ENCODE measurements at regions not wholly inside any gene's neighbourhood (a gene's known extent, or its start where the extent isn't known, plus 50 kb on each side); places are given as distances from the start of the nearest gene placed in this dataset.

DNA sequence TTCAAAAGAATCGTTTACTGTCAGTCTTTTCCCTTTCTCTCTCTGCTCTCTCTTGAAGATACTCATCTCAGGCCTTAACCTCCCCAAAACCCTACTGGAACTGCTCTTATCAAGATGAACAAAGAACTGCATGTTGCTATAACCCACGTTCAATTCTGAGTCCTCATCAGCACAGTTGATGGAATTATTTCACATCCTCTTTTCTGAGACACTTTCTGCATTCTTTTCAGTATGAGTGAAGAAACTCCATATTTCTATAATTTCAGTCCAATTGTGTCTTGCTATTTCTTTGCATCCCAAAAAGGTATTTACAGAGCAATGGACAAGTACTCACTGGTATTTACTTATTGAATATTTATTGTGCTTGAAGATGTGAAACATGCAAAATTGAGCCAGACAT is 160.1 kb upstream of the CPNE8 start:
- H3K9ac ChIP-seq (ENCODE audit: low read depth in 1 of 2, low read length in 2 of 2): no peak overlapping the region
- no peaks in the 10 kb centered on the region for H3K27me3 ChIP-seq (ENCODE audit: control insufficient read depth in 4 of 4, insufficient read depth in 4 of 4, low read length in 3 of 4)
- no peak overlapping the region for H3K27ac ChIP-seq (ENCODE audit: low read depth in 1 of 2, low read length in 2 of 2)
- WGBS: 60% methylated on average over 2 of the region's 2 CpGs
- no peak for TF ChIP-seq YY1 (IDR thresholded peaks at IDR 0.05)
- TF ChIP-seq, protein P1, sequence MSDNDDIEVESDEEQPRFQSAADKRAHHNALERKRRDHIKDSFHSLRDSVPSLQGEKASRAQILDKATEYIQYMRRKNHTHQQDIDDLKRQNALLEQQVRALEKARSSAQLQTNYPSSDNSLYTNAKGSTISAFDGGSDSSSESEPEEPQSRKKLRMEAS (IDR thresholded peaks at IDR 0.05): no peak
- TF ChIP-seq JUND (IDR thresholded peaks at IDR 0.05): no peak
- no peak for TF ChIP-seq TAF1 (conservative IDR thresholded peaks at IDR 0.05)
- no peak for TF ChIP-seq FOXA2 (IDR thresholded peaks at IDR 0.05)
- TF ChIP-seq, protein P2, sequence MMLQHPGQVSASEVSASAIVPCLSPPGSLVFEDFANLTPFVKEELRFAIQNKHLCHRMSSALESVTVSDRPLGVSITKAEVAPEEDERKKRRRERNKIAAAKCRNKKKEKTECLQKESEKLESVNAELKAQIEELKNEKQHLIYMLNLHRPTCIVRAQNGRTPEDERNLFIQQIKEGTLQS (IDR thresholded peaks at IDR 0.05): no peak
- TF ChIP-seq, protein P3, sequence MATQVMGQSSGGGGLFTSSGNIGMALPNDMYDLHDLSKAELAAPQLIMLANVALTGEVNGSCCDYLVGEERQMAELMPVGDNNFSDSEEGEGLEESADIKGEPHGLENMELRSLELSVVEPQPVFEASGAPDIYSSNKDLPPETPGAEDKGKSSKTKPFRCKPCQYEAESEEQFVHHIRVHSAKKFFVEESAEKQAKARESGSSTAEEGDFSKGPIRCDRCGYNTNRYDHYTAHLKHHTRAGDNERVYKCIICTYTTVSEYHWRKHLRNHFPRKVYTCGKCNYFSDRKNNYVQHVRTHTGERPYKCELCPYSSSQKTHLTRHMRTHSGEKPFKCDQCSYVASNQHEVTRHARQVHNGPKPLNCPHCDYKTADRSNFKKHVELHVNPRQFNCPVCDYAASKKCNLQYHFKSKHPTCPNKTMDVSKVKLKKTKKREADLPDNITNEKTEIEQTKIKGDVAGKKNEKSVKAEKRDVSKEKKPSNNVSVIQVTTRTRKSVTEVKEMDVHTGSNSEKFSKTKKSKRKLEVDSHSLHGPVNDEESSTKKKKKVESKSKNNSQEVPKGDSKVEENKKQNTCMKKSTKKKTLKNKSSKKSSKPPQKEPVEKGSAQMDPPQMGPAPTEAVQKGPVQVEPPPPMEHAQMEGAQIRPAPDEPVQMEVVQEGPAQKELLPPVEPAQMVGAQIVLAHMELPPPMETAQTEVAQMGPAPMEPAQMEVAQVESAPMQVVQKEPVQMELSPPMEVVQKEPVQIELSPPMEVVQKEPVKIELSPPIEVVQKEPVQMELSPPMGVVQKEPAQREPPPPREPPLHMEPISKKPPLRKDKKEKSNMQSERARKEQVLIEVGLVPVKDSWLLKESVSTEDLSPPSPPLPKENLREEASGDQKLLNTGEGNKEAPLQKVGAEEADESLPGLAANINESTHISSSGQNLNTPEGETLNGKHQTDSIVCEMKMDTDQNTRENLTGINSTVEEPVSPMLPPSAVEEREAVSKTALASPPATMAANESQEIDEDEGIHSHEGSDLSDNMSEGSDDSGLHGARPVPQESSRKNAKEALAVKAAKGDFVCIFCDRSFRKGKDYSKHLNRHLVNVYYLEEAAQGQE (IDR thresholded peaks at IDR 0.05): no peak
- no peak for TF ChIP-seq RXRA (IDR thresholded peaks at IDR 0.05)
- TF ChIP-seq FOXA1 (IDR thresholded peaks at IDR 0.05): no peak
- TF ChIP-seq EGR1 (IDR thresholded peaks at IDR 0.05; ENCODE audit: low read depth in 2 of 2): no peak
- TF ChIP-seq RAD21 (IDR thresholded peaks at IDR 0.05): no peak
- H3K9me3 ChIP-seq (ENCODE audit: control insufficient read depth in 4 of 4, low read length in 3 of 4): no peaks in the 10 kb centered on the region
- no peaks in the 10 kb centered on the region for H3K4me1 ChIP-seq (ENCODE audit: control insufficient read depth in 4 of 4, insufficient read depth in 4 of 4, low read length in 3 of 4)
- DNase-seq (ENCODE audit: low spot score): no peak
- H3K4me3 ChIP-seq (ENCODE audit: low read depth in 1 of 3, low read length in 3 of 3): no peak overlapping the region
- H3K36me3 ChIP-seq (ENCODE audit: control insufficient read depth in 4 of 4, insufficient read depth in 3 of 4, low read depth in 1 of 4, low read length in 3 of 4): no peaks in the 10 kb centered on the region

DNA sequence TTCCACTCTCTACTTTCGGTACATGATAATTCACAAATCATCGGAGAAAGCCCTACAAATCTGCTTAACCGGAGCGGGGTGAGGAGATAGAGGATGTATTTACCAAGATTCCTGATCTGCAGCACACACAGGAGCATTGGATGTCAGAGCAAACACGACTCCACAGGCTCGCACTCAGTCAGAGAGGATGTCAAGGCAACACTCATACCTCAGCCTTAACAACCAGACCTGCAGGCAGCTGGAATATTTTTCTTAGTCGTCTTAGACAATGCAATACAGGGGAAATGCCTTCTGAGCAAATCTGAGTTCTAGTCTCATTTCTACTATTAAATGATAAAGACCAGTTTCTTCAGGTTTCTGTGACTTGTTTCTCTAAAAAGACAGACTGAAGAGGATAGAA is 159.3 kb upstream of the CPNE8 start:
- WGBS: 34% methylated on average over 7 of the region's 7 CpGs

More for the DNA sequence above, 159.3 kb upstream of the CPNE8 start:
- no peak overlapping the region for H3K4me3 ChIP-seq (ENCODE audit: low read depth in 1 of 3, low read length in 3 of 3)
- H3K36me3 ChIP-seq (ENCODE audit: control insufficient read depth in 4 of 4, insufficient read depth in 3 of 4, low read depth in 1 of 4, low read length in 3 of 4): no peaks in the 10 kb centered on the region
- DNase-seq (ENCODE audit: low spot score): no peak
- TF ChIP-seq YY1 (IDR thresholded peaks at IDR 0.05) (no peak), HNF4G (IDR thresholded peaks at IDR 0.05) (no peak)
- TF ChIP-seq, protein P3 (IDR thresholded peaks at IDR 0.05): no peak
- H3K27ac ChIP-seq (ENCODE audit: low read depth in 1 of 2, low read length in 2 of 2): no peak overlapping the region
- no peaks in the 10 kb centered on the region for H3K9me3 ChIP-seq (ENCODE audit: control insufficient read depth in 4 of 4, low read length in 3 of 4)
- H3K9ac ChIP-seq (ENCODE audit: low read depth in 1 of 2, low read length in 2 of 2): no peak overlapping the region
- no peaks in the 10 kb centered on the region for H3K27me3 ChIP-seq (ENCODE audit: control insufficient read depth in 4 of 4, insufficient read depth in 4 of 4, low read length in 3 of 4)
- H3K4me1 ChIP-seq (ENCODE audit: control insufficient read depth in 4 of 4, insufficient read depth in 4 of 4, low read length in 3 of 4): no peaks in the 10 kb centered on the region

Measured in liver (tissue), 7 donors.